Stomach (tissue), 4 donors: ENCODE measurements at regions not wholly inside any gene's neighbourhood (a gene's known extent, or its start where the extent isn't known, plus 50 kb on each side); places are given as distances from the start of the nearest gene placed in this dataset.

Source experiments
- EP300 ChIP-seq: sonication (generic); formaldehyde crosslinking; IDR thresholded peaks from one replicate; pipeline ENCODE4 v1.6.1; 2017; ENCODE audit warnings: antibody characterized with exemption
- POLR2A ChIP-seq, 4 donors: fragments of 450-650 bp; IDR thresholded peaks; one replicate each; pipeline ENCODE4 v1.6.1; 2016; ENCODE audit warnings: antibody characterized with exemption in 4 of 4, control low read depth in 2 of 4, mild to moderate bottlenecking in 1 of 4, moderate library complexity in 1 of 4
- POLR2AphosphoS5 ChIP-seq, 3 donors: sonication (generic); formaldehyde crosslinking; IDR thresholded peaks; one replicate each; pipeline ENCODE4 v1.6.1; 2016; ENCODE audit warnings: antibody characterized with exemption in 3 of 3
- TF ChIP-seq, protein P1 (sequence below), 7 experiments: fragments of 450-650 bp in 4 of 7; fragments of 200-600 bp in 3 of 7; sonication (generic) in 3 of 7; IDR thresholded peaks; one replicate each; pipeline ENCODE4 v1.5.1; 2016 to 2019; ENCODE audit warnings: antibody characterized with exemption in 7 of 7, control low read depth in 2 of 7, mild to moderate bottlenecking in 1 of 7

- TF ChIP-seq, protein P1, sequence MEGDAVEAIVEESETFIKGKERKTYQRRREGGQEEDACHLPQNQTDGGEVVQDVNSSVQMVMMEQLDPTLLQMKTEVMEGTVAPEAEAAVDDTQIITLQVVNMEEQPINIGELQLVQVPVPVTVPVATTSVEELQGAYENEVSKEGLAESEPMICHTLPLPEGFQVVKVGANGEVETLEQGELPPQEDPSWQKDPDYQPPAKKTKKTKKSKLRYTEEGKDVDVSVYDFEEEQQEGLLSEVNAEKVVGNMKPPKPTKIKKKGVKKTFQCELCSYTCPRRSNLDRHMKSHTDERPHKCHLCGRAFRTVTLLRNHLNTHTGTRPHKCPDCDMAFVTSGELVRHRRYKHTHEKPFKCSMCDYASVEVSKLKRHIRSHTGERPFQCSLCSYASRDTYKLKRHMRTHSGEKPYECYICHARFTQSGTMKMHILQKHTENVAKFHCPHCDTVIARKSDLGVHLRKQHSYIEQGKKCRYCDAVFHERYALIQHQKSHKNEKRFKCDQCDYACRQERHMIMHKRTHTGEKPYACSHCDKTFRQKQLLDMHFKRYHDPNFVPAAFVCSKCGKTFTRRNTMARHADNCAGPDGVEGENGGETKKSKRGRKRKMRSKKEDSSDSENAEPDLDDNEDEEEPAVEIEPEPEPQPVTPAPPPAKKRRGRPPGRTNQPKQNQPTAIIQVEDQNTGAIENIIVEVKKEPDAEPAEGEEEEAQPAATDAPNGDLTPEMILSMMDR (IDR thresholded peaks at IDR 0.05), result no peak
- no peak for TF ChIP-seq POLR2A (IDR thresholded peaks at IDR 0.05)
- no peak for TF ChIP-seq EP300
- TF ChIP-seq POLR2AphosphoS5 (IDR thresholded peaks at IDR 0.05), result no peak
Observed at GRCh38 chr10:121677880-121678279, 79.6 kb upstream of the FGFR2 start.
